GM12891 (cell line): ENCODE measurements at regions not wholly inside any gene's neighbourhood (a gene's known extent, or its start where the extent isn't known, plus 50 kb on each side); places are given as distances from the start of the nearest gene placed in this dataset.
"Not testable (repeated sequence)": the region's sequence is repeated elsewhere in the genome, so short reads cannot be mapped to it uniquely, and the experiment has no call there.

Experiments used
- POLR2A ChIP-seq: IDR thresholded peaks from 2 replicates; pipeline ENCODE4 v1.6.1; 2011; ENCODE audit warnings: low read depth, low read length, control low read depth
- POLR2AphosphoS5 ChIP-seq: IDR thresholded peaks from 2 replicates; pipeline ENCODE4 v1.6.1; 2011; ENCODE audit warnings: low read depth, low read length, control low read depth
- POU2F2 ChIP-seq: IDR thresholded peaks from 2 replicates; pipeline ENCODE4 v1.6.1; 2011; ENCODE audit warnings: low read depth, mild to moderate bottlenecking, control low read depth, low read length, moderate library complexity

DNA sequence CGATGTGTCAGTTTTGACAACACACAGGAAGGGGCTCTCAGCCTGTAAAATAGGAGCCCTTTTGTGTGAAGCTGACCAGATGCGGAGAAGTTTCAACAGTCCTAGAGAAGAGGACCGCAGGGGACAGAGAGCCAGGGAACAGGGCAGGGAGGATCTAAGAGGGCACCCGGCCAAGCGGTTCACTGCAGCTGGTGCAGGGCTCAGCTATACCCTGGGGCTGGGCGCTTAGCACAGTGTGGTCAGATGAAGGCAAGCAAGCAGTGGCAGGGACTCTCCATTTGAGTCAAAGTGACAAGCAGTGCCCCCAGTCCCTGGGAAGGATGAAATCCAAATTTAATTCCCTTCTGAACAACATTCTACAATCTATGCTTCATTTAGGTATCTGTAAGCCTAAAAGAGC lies 88.9 kb upstream of the PLGLB2 start:
- not testable (repeated sequence) for TF ChIP-seq POLR2A, POU2F2, POLR2AphosphoS5
